ENCODE measurements at regions not wholly inside any gene's neighbourhood (a gene's known extent, or its start where the extent isn't known, plus 50 kb on each side); places are given as distances from the start of the nearest gene placed in this dataset.

GRCh38 chr2:104430359-104430740 lies 423.6 kb upstream of the POU3F3 start (continued):
- no peak for TF ChIP-seq ZNF18 (CRISPR knock-in tag; IDR thresholded peaks at IDR 0.05; ENCODE audit: insufficient replicate concordance)

- Histone ChIP-seq H2AFZ (ENCODE audit: low read length) (no peak overlapping the region), H3K4me3 (replicated peaks in 1 of 3; ENCODE audit: insufficient read depth in 1 of 3, low read depth in 2 of 3, low read length in 3 of 3) (no peak overlapping the region), H3K27me3 (ENCODE audit: control insufficient read depth in 1 of 2, insufficient read depth in 2 of 2, low read length in 2 of 2) (peaks cover 0 to 5% of the 10 kb centered on the region in 2 experiments; a peak in 2 of 5 replicates), H3K4me1 (ENCODE audit: insufficient read depth, low read length) (peaks cover 7% of the 10 kb centered on the region; the same call in 1 of the 2 replicates), H3K9ac (ENCODE audit: insufficient read depth, low read depth, low read length) (no peak overlapping the region), H3K9me3 (ENCODE audit: low read length) (no peaks in the 10 kb centered on the region), H3K79me2 (ENCODE audit: insufficient read depth, low read length) (no peaks in the 10 kb centered on the region), H3K36me3 (replicated peaks in 1 of 2; ENCODE audit: control insufficient read depth in 1 of 2, insufficient read depth in 2 of 2, low read length in 2 of 2) (no peaks in the 10 kb centered on the region), H3K27ac (ENCODE audit: extremely low read length, insufficient read depth, low read length) (no peak overlapping the region), H3K4me2 (ENCODE audit: low read depth, low read length) (no peak overlapping the region), H4K20me1 (ENCODE audit: insufficient read depth, low read length) (no peaks in the 10 kb centered on the region)
- no peak for DNase-seq (ENCODE audit: low spot score)
- ChIA-PET POLR2A (no interaction called here), CTCF (ENCODE audit: low intra/inter-chr PET ratio, low total read pairs) (no interaction called here)
- no peak for ATAC-seq
- 53% methylated on average over 7 of the region's 7 CpGs for WGBS (ENCODE audit: low lambda C conversion rate)
- in situ Hi-C loops (cut with HindIII; ENCODE audit: extremely low pct_ligation_motif_present, low pct_unique_long_range_greater_than_20kb) (no loop called here), intact Hi-C loops (cut with micrococcal nuclease; ENCODE audit: unreplicated experiment) (no loop called here)
- no peak for FAIRE-seq
- TF ChIP-seq ZNF546 (CRISPR knock-in tag; conservative IDR thresholded peaks at IDR 0.05) (no peak), RAD21 (CRISPR knock-in tag; IDR thresholded peaks at IDR 0.05) (no peak), CC2D1A (CRISPR knock-in tag; IDR thresholded peaks at IDR 0.05) (no peak), ZSCAN22 (CRISPR knock-in tag; IDR thresholded peaks at IDR 0.05) (no peak), NR1H2 (CRISPR knock-in tag; IDR thresholded peaks at IDR 0.05; ENCODE audit: borderline replicate concordance, low read depth) (no peak), ZBTB20 (CRISPR knock-in tag; IDR thresholded peaks at IDR 0.05; ENCODE audit: borderline replicate concordance, low read depth) (no peak), ZNF574 (CRISPR knock-in tag; IDR thresholded peaks at IDR 0.05) (no peak), DZIP1 (CRISPR knock-in tag; IDR thresholded peaks at IDR 0.05) (no peak), HCFC1 (IDR thresholded peaks at IDR 0.05; ENCODE audit: low read depth, low read length) (no peak)
- no TSS peak for BruUV-seq (replicated peaks)
These were observed 423.1 kb upstream of the POU3F3 start for GRCh38 chr2:104430852-104431251.

Data from HepG2 (cell line).